GM12892 (cell line): ENCODE measurements at regions not wholly inside any gene's neighbourhood (a gene's known extent, or its start where the extent isn't known, plus 50 kb on each side); places are given as distances from the start of the nearest gene placed in this dataset.

ENCODE experiments used
- DNase-seq: peaks from one replicate; pipeline ENCODE4 v3.0.0; 2011; ENCODE audit not compliant: insufficient read length
- FAIRE-seq: peaks from 2 replicates; lab custom pipeline; 2011; peaks lifted over from hg19 to GRCh38; lab: Jason Lieb, UNC
- POLR2A ChIP-seq: IDR thresholded peaks from 2 replicates; pipeline ENCODE4 v1.6.1; 2011; ENCODE audit warnings: low read depth, low read length, control low read depth
- POLR2AphosphoS5 ChIP-seq: IDR thresholded peaks from 2 replicates; pipeline ENCODE4 v1.6.1; 2011; ENCODE audit warnings: low read depth, low read length, control low read depth
- TAF1 ChIP-seq: IDR thresholded peaks from 2 replicates; pipeline ENCODE4 v1.6.1; 2011; ENCODE audit warnings: low read depth, mild to moderate bottlenecking, control low read depth, low read length, borderline replicate concordance

- TF ChIP-seq POLR2AphosphoS5 (no peak), TAF1 (no peak), POLR2A (no peak)
- FAIRE-seq (no peak), DNase-seq (no peak)
These were observed 259.9 kb upstream of the ZMIZ1 start for GRCh38 chr10:78808736-78809367.

- DNase-seq (no peak), FAIRE-seq (no peak)
These were observed 257.6 kb upstream of the ZMIZ1 start for GRCh38 chr10:78811174-78811573.

GRCh38 chr10:78812571-78813318 is 256.0 kb upstream of the ZMIZ1 start:
- FAIRE-seq (no peak), DNase-seq (no peak)
- no peak for TF ChIP-seq POLR2A
- no peak for TF ChIP-seq TAF1
- TF ChIP-seq POLR2AphosphoS5: no peak

More at GRCh38 chr10:78811174-78811573, 257.6 kb upstream of the ZMIZ1 start:
- TF ChIP-seq TAF1: no peak
- TF ChIP-seq POLR2A: no peak
- TF ChIP-seq POLR2AphosphoS5: no peak

GRCh38 chr10:78813526-78813925 is 255.2 kb upstream of the ZMIZ1 start:
- DNase-seq: no peak
- FAIRE-seq: no peak
- TF ChIP-seq TAF1 (no peak), POLR2AphosphoS5 (no peak), POLR2A (no peak)

GRCh38 chr10:78813998-78814399 is 254.8 kb upstream of the ZMIZ1 start:
- FAIRE-seq (no peak), DNase-seq (no peak)
- TF ChIP-seq TAF1 (no peak), POLR2AphosphoS5 (no peak), POLR2A (no peak)

GRCh38 chr10:78814407-78814806 is 254.4 kb upstream of the ZMIZ1 start:
- TF ChIP-seq TAF1 (no peak), POLR2AphosphoS5 (no peak), POLR2A (no peak)
- FAIRE-seq: no peak
- DNase-seq: no peak

- no peak for DNase-seq
- FAIRE-seq: no peak
- no peak for TF ChIP-seq POLR2A
- TF ChIP-seq TAF1: no peak
- no peak for TF ChIP-seq POLR2AphosphoS5
These were observed 252.9 kb upstream of the ZMIZ1 start for GRCh38 chr10:78815702-78816334.

GRCh38 chr10:78817361-78817760 is 251.4 kb upstream of the ZMIZ1 start:
- DNase-seq (no peak), FAIRE-seq (no peak)
- no peak for TF ChIP-seq POLR2AphosphoS5
- no peak for TF ChIP-seq POLR2A

GRCh38 chr10:78817804-78818203 is 251.0 kb upstream of the ZMIZ1 start:
- TF ChIP-seq POLR2A: no peak
- TF ChIP-seq TAF1: no peak
- TF ChIP-seq POLR2AphosphoS5: no peak
- no peak for FAIRE-seq
- no peak for DNase-seq

GRCh38 chr10:78819361-78820006 is 249.3 kb upstream of the ZMIZ1 start:
- FAIRE-seq (no peak), DNase-seq (no peak)
- TF ChIP-seq TAF1 (no peak), POLR2AphosphoS5 (no peak), POLR2A (no peak)

- DNase-seq (no peak), FAIRE-seq (no peak)
- no peak for TF ChIP-seq TAF1
- TF ChIP-seq POLR2A: no peak
- no peak for TF ChIP-seq POLR2AphosphoS5
These were observed 248.8 kb upstream of the ZMIZ1 start for GRCh38 chr10:78820007-78820362.

- no peak for TF ChIP-seq POLR2AphosphoS5
- no peak for TF ChIP-seq TAF1
- TF ChIP-seq POLR2A: no peak
- no peak for FAIRE-seq
These were observed 247.7 kb upstream of the ZMIZ1 start for GRCh38 chr10:78821052-78821451.

More at GRCh38 chr10:78821052-78821451, 247.7 kb upstream of the ZMIZ1 start:
- DNase-seq: no peak
